Stimulated activated CD4-positive, alpha-beta T cell treated with anti-CD3 and anti-CD28 coated beads, Interleukin-4, amount 100 ng/mL, for 48 hours (primary cell): ENCODE measurements at regions not wholly inside any gene's neighbourhood (a gene's known extent, or its start where the extent isn't known, plus 50 kb on each side); places are given as distances from the start of the nearest gene placed in this dataset.

Experiments used
- DNase-seq, 2 donors: peaks; one replicate each; pipeline ENCODE4 v3.0.0-alpha.2; 2020; ENCODE audit warnings: low read depth in 2 of 2

DNA sequence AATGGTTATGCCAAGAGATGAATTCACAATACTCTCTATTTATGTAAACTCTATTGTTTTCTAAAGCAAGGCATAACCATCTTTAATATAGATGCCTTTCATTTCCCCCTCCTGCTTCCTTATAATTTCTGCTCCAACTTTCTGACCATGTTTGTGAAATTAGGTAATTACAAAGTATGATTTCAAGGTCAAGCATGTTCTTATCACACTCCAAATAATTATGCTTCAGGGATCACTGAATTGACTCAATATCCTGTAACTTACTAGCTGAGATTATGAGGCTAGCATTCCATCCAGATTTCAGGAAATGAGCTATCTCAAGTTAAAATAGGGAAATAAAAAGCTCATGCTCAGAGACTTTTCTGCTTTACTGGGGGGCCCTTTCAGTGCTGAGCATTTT lies 655.9 kb upstream of the IGFBP3 start:
- no peak for DNase-seq

DNA sequence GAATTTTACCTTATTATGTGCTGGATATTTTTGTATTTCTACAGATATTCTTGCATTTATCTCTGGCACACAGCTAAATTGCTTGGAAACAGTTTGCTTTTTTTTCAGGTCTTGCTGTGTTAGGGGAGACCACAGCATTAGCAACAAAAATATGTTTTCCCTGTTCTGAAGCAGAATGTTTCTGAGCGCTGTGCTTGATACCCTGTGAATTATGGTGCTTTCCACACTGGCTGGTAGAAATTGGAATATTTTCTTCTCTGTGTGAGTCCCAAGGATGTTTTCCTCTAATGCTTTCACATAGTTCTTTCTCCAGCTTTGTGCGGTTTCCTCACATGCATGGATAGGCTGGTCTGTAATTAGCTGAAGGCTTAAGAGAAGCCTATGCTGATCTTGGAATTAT lies 651.6 kb upstream of the IGFBP3 start:
- DNase-seq = no peak

DNA sequence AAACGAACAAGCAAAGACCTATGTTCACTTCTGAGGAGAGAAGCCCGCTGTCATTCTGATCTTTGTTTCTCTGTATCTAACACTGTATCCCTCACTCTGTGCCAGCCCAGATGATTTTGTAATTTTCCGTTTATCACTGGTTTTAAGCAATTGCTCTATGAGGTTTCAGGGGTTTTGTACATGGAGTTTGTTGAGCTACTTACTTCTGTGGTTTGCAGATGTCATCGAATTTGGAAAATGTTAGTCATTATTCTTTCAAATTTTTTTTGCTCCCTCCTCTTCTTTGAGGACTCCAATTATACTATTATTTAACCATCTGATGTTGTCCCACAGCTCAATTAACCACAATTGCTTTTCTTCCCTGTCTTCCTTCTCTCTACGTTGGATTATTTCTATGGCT lies 650.9 kb upstream of the IGFBP3 start:
- DNase-seq = no peak

DNA sequence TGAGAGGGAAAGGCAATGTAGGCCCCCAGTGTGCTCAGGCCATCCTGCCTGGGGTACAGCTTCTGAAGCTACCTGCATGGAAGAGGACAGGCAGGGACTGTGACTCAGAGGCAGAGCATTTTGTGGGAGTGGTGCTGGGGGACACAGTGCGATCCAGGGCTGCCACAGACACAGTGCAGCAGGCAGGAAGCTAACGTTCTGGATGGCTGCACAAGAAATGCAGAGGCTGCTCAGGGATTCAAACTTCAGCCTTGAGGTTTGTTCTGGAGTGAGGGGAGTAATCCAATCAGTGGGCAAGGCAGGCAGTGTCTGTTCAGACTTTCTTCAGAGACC lies 648.0 kb upstream of the IGFBP3 start:
- no peak for DNase-seq

DNA sequence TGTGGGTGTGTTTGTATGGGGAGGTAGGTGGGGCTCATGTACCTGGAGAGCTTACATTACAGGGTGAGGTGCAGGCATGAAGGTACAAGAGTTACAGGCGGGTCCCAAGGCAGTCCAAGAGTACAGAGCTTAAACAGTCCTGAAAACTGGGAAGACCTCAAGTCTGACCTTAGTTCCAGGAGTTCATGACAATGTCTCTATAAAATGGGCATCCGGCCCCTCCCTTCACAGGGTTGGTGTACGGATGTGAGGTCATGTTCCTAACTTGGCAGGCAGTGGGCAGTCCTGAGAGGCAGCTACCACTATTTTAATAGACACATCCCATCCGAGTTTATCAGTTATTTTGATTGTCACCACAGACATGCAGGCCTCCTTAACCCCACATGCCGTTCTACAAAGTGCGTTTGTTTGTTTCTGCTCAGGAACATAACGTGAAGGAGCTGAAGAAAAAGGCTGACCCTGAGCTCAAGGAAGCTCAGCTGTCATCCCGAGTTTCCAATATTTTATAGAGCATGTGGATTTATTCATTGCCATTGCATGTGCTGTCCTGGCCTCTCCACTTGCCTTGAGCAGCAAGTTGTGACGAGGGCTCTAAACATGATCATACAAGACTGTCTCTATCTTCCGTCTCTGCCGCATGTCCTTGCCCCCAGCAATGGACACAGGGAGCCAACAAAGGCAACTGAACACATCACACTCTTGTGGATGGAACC lies 647.5 kb upstream of the IGFBP3 start:
- DNase-seq = no peak

DNA sequence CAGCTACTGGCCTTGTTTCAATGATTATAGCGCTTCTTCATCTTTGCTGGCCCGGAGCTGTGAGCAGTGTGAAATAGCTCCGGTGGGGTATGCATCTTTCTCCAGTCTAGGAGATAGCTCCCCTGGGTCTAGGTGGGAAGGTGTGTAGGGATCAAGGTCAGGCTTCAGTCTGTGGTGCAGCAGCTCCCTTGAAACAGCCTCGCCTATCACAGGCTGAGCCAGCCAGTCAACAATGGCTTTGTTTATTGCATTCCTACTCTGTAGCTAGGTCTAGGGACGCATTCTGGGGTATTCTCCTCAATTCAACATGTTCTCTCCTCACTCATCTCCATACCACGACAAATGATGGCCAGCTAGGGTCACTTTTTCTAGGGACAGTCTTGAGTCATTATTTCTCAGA lies 646.8 kb upstream of the IGFBP3 start:
- DNase-seq = no peak

DNA sequence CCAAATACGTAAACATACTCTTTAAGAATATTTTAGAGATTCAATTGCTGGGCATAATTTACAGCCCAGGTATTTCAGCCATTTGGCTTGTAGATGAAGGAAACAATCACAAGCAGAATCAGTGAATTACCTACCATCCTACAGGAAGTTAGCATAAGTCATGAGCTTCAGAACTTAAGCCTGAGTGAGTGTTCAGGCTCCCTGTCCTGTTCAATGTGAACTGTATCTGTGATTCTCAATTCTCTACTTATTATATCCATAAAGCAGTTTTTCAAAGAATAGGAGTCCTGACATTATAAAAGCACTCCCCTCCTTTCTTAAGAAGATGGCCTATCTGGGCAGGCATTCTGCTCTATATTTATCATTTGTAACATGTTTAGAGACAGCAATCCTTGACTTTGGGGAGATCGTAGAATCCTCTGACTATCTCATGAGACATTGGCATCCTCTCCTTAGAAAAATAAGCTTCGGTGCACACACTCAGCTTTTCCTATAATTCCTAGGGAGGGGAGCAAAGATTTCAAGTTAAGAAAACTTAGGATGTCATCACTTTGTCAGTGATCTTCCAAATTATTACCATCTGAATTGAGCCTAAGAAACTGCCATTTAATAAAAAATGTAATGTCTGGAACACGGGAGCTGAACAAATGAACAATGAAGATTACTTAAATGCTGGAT lies 645.2 kb upstream of the IGFBP3 start:
- no peak for DNase-seq

DNA sequence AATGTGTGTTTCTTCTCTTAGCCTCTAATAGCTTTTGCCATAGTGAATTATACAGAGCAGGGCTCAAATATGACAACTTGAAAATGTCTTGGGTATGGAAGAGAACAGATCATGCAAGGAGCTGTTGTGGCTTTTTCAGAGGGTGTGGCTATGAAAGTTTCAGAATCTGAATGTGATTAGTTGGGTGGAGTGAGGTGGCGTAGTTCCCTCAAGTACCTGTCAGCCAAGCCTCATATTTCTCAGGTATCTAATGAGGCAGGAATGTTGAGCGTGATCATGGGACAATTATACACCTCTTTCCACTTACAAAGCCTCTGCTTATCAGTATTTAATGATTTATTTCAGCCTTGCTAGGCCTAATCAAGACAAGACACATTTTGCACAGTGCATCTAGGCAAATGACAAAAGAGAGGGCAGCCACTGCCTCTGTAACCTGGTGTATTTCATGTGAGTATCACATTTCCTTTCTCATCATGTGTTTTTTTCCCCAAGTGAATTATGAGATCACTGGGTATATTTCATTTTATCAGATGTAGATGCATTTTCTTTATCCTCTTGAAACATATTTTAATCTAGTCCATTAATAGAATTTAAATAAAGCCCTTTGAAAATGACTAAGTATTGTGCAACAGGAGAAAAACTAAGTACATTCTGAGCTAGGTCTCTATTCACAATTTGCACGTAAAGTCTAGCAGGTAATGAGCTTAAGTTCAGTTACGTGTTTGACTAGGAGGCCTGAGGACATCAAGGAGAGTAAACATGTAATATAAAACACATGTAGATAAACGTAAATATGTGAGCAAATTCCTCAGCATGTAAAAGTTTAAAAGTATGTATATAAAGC lies 644.4 kb upstream of the IGFBP3 start:
- DNase-seq = no peak

DNA sequence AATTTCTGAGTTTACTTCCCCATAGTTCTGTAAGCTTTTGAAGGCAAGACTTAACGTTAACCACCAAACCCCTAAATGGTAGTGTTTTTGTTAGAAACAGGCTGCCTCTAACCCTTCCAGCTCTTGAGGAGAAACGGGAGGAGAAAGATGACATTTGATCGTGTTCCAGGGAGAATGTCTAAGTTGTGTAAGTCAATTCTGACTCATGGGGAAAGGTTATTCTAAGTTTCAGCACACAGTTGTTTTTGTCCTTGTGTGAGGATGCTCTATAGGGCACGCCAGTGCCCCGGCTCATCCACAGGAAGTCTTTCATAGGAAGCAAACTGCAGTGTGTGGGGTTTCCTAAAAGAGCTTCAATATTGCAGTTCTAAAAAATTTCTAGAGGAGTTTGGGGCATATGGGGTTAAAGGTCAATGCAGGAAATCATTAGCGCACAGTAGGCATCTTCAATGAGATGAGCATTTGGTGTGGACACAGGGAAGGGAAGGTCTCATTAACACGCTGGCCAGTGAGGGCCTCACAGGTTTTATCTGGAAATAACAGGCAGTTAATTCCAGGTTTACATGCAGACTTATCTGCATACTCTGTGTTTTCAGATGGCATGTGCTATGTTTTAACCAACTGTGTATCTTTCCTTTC lies 638.2 kb upstream of the IGFBP3 start:
- DNase-seq = no peak

DNA sequence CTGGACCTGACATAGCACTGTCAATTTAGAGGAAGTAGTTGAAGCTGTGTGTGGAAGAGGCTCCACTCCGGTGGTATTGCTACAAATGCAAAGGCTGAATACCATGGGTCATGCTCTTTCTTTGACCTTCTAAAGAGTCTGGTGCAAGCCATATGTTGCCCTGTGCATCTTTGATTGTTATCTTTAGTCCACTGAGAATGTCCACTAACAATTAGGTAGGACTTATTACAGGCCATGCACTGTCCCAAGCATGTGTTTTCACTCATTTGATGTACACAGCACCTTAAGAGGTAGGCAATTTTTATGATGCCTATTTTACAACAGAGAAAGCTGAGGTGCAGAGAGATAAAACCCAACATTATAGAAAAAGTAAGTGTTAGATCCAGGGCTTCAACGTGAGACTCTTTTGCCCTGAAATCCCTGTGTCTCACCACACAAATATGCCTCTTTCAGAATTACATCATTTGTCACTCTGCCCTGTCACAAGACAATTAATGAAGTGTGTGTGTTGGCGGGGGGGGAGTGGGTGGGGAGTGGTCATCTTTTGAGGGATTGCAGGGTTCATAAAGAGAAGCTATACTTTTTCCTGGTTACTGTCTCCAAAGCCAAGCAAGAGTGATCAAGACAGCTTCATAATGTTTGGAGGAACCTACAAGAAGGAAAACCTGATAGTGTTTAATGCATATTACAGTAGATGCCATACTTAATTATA lies 637.6 kb upstream of the IGFBP3 start:
- DNase-seq = no peak

DNA sequence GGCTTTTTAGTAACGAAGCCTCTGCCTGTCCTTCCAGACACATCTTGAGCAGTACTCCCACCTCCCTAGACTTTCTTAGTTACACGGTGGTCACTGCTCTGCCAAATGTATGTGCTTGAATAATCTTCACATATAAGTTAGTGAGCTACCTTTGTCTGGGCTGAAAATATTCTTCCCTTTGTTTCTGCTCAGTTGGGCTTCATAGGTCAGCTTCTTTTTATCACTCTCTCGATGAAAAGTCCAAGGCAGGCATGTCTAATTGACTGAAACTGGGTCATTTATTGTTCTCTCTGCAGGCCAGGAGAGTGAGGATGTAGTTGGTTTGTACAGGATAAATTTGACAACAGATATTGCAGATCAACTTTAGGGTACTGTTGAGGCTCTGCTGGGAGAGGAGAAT lies 636.7 kb upstream of the IGFBP3 start:
- no peak for DNase-seq

DNA sequence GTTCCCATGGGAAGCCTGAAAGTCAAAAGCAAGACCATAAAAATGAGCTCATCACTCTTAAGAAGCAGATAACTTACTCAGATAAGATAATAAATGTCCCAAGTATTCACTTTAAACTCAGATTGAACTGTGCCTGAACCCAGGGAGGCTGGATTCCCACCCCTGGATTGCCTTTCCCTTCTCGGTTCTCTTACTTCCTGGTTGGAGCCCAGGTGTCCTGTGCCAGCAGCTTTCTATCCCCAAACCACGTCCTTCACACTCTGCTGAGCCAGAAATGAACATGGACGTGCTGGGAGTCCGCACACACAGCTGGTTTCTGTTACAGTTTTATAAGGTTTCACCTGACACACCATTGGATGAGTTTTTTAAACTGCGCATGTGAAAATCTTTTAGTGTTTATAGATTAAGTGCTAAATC lies 636.2 kb upstream of the IGFBP3 start:
- DNase-seq = no peak

DNA sequence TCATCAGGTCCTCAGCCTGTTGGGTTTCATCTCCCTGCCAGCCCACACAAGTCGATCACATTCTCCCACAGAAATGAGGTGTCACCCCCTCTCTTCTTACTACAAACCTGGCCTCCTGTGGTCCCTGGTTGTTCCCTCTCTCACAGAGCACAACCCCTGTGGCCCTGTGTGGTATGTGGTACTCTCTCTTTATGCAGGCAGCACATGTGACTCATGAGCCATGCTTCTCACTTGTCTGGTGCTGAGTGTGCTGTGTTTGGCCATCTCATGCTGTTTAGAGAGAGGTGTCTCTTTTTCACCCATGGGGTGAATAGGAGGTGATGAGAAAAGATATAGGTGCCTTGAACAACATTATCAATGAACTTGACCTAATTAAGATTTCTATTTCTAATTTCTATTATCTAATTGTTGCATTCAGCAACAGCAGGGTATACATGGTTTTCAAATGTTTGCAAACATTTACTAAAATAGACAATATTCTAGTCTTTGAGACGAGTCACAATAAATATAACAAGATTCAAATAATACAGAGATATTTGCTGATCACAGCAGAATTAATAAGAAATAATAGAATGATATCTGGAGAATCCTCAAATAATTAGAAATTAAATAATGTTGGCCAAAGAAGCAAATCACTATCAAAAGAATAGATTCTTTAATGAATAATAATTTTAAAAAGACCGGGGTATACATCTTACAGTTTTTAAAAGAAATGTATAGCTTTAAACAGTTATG lies 633.8 kb upstream of the IGFBP3 start:
- no peak for DNase-seq

DNA sequence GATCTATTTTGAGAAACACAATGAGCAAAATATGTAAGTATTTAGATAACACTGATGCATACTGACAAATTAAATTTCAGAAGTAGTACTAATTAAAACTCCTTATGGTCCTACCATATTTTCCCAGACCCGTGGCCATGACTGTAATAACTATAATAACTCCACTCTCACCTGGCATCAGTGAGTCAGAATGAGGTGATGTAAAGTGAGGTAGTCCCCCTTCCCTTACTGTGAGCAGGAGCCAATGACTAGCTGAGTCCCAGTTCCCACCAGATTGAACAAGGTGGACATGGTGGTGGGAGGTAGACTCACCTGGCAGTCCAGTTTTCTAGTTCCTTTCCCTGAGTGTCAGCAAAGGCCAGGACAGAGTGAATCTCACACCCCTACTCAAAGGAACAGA lies 630.5 kb upstream of the IGFBP3 start:
- DNase-seq = no peak

DNA sequence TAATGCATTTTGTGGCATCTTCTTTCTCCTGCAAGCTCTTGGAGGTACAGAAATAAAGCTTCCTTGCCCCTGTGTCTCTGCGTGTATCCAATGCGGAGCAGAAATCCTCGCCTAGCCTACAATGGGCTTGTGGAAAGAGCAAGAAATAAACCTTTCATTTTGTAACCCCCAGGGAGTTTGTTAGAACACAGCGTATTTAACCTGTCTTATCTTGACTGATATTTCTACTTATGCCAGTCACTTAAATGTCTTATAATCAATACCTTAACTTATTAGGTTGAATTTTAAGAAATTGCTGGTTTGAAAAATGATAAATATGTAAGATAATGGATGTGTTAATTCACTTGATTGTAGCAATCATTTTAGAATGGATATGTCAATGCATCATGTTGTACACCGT lies 629.8 kb upstream of the IGFBP3 start:
- DNase-seq = no peak

DNA sequence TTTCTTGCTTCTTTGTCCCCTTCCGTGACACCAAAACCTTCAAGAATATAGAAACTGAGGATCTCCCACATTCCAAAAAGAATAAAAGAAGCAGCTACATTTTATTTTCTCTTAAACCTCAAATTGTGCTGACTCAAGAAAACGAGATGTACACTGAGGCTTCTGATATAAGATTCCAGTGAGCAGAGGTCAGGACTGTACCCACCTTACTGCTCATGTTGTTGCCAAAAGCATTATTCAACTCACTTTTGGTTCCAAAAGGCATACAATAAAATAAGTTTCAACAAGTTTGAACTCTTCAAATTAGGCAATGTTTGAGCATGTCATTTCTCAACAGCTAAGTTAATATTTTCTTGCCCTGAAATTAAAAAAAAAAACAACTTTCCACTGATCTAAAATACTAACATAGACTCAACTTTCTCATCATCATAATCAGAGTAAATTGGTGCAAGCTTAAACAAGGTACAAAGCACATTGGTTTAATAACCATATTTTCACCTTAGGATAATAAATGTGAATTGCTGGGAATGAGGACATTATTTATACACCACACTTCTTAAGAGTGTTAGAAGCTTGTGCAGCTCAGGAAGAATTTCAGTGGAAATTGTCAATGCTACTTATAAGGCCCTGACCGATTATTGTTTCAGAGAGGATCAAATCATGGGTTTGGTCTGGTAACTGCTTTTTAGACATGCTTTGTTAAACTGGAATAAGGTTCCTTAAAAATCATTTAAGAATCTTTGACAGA lies 629.0 kb upstream of the IGFBP3 start:
- DNase-seq = no peak

DNA sequence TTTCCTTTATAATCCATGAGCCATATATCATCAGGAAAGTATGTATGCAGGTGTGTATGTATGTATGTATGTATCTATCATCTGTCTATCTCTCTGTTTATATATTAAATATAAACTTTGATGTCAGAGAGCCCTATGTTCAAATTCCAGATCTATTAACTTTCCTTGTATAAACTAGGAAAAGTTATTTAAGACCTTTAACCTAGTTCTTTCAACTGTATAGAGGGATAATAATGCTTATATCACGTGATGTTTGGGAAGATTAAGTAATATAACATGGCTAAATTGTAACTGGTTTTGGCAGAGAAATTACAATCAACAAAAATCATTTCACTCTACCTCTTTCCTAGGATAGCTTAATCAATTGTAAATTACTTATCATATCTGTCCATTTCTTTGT lies 628.3 kb upstream of the IGFBP3 start:
- no peak for DNase-seq

DNA sequence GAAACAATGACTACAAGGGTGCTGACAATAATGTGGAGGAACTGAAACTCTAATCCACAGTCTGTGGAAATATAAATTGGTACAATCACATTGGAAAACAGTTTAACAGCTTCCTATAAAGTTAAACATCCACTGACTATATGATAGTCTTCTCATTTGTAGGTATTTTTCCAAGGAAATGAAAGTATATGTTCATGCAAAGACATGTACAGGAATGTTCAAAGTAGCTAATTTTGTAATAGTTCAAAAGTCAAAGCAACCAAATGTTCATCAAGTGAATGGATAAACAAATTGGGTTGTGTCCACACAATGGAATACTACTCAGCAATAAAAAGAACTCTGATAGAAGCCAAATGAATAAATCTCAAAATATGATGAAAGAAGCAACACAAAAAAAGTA lies 626.0 kb upstream of the IGFBP3 start:
- DNase-seq = no peak

DNA sequence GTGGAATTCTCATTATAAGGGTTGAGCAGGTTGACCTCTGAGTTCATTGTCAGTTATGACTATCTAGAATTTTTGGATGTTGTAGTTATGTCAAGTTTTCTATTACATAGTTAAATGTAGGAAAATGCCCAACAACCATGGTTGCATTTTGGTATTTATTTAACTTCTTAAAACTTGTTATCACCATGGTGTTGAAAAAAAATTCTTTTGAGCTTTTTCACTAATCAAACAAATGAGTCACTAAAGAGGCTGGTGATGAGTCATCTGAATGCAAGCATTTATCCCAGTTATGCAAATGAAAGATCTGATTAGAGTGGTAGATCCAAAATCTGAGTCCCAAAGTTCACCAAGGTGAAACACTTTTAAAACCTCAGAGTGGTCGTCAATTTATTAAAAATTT lies 624.7 kb upstream of the IGFBP3 start:
- no peak for DNase-seq

DNA sequence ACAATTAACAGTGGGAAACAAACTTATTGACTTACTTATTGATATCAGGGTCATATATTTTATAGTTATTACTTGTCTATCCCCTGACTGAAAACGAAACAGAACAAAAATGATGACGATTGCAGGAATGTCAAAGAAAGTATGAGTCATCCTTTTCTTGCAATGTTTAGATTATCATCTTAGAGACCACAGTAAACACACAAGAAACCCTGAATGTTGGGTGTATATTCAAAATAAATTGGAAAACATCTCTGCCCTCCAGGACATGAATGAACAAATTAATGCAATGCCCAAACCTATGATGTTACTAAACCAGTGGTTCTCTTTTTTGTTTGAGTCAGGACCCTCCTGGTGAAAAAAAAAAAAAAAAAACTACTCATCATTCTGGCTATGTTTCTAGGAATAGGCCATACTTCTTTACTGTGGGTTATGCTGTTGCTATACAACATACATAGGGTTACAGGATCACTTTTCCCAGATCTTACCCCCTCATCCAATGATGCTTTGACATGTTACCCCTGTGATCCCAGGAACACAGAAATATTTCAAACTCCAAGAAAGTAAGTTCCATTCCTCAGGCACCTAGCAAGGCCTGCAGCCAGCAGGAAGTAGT lies 623.4 kb upstream of the IGFBP3 start:
- DNase-seq = no peak
